Osteoblast (primary cell): ENCODE measurements at regions not wholly inside any gene's neighbourhood (a gene's known extent, or its start where the extent isn't known, plus 50 kb on each side); places are given as distances from the start of the nearest gene placed in this dataset.
A peak's percentile ranks its signal among the peaks of the same experiment; 100 is the strongest.

ENCODE experiments used
- DNase-seq: peaks from one replicate; pipeline ENCODE4 v3.0.0; 2011; ENCODE audit warnings: low spot score, mixed read lengths; ENCODE audit not compliant: insufficient read length; ENCODE audit errors: missing footprints
- H2AFZ ChIP-seq: 2 replicates; pipeline ENCODE4 v1.6.0; 2011; ENCODE audit warnings: mild to moderate bottlenecking, low read length
- H3K27ac ChIP-seq: 2 replicates; pipeline ENCODE4 v1.5.1; 2011; ENCODE audit warnings: mild to moderate bottlenecking, low read depth, low read length, moderate library complexity
- H3K27me3 ChIP-seq: 2 replicates; pipeline ENCODE4 v1.6.0; 2012; ENCODE audit warnings: mild to moderate bottlenecking, control low read depth, inconsistent platforms, low read length, moderate library complexity; ENCODE audit not compliant: insufficient read depth
- H3K36me3 ChIP-seq: 2 replicates; pipeline ENCODE4 v1.5.1; 2011; ENCODE audit warnings: mild to moderate bottlenecking, low read length, control low read depth, moderate library complexity; ENCODE audit not compliant: insufficient read depth
- H3K4me1 ChIP-seq: 2 replicates; pipeline ENCODE4 v1.5.1; 2011; ENCODE audit warnings: mild to moderate bottlenecking, low read length, control low read depth, moderate library complexity; ENCODE audit not compliant: insufficient read depth
- H3K4me2 ChIP-seq: 2 replicates; pipeline ENCODE4 v1.6.0; 2011; ENCODE audit warnings: mild to moderate bottlenecking, low read length; ENCODE audit not compliant: insufficient read depth
- H3K4me3 ChIP-seq: fragments of 200-600 bp; sonication (generic); 3 replicates; pipeline ENCODE4 v1.5.1; 2012; ENCODE audit warnings: mild to moderate bottlenecking, low read length, inconsistent platforms; ENCODE audit not compliant: insufficient read depth
- H3K79me2 ChIP-seq: 2 replicates; pipeline ENCODE4 v1.6.0; 2012; ENCODE audit warnings: mild to moderate bottlenecking, low read length, control low read depth, inconsistent platforms; ENCODE audit not compliant: insufficient read depth
- H3K9me3 ChIP-seq: 2 replicates; pipeline ENCODE4 v1.5.1; 2011; ENCODE audit warnings: low read depth, low read length, control low read depth
- H4K20me1 ChIP-seq: 2 replicates; pipeline ENCODE4 v1.6.0; 2012; ENCODE audit warnings: mild to moderate bottlenecking, low read length, control low read depth; ENCODE audit not compliant: insufficient read depth
- CTCF ChIP-seq: IDR thresholded peaks from 2 replicates; pipeline ENCODE4 v1.5.1; 2011; ENCODE audit warnings: mild to moderate bottlenecking, low read depth, low read length, moderate library complexity; ENCODE audit errors: extremely low read depth

- Histone ChIP-seq H3K79me2 (no peaks in the 10 kb centered on the region), H3K36me3 (no peaks in the 10 kb centered on the region), H3K4me2 (no peak overlapping the region), H3K27ac (peak overlapping the region; percentile 93), H3K4me3 (no peak overlapping the region), H4K20me1 (no peaks in the 10 kb centered on the region), H3K4me1 (peaks cover 34% of the 10 kb centered on the region), H3K27me3 (no peaks in the 10 kb centered on the region), H2AFZ (peak overlapping the region; percentile 72), H3K9me3 (no peaks in the 10 kb centered on the region)
- DNase-seq = no peak
- TF ChIP-seq CTCF = no peak
These were observed 63.9 kb upstream of the SMIM36 start for GRCh38 chr17:55575058-55575636.

- no peaks in the 10 kb centered on the region for H3K27me3 ChIP-seq
- no peaks in the 10 kb centered on the region for H3K79me2 ChIP-seq
- H3K4me3 ChIP-seq = no peak overlapping the region
- no peaks in the 10 kb centered on the region for H3K9me3 ChIP-seq
- H3K27ac ChIP-seq = no peak overlapping the region
- no peak for DNase-seq
- TF ChIP-seq CTCF = no peak
- H2AFZ ChIP-seq = no peak overlapping the region
- no peaks in the 10 kb centered on the region for H4K20me1 ChIP-seq
- H3K36me3 ChIP-seq = no peaks in the 10 kb centered on the region
- H3K4me2 ChIP-seq = no peak overlapping the region
- peaks cover 35% of the 10 kb centered on the region for H3K4me1 ChIP-seq
These were observed 61.3 kb upstream of the SMIM36 start for GRCh38 chr17:55572599-55572998.

- Histone ChIP-seq H2AFZ (no peak overlapping the region), H3K4me2 (no peak overlapping the region), H3K27me3 (no peaks in the 10 kb centered on the region), H4K20me1 (no peaks in the 10 kb centered on the region), H3K4me3 (no peak overlapping the region), H3K27ac (no peak overlapping the region), H3K9me3 (no peaks in the 10 kb centered on the region), H3K36me3 (no peaks in the 10 kb centered on the region), H3K79me2 (no peaks in the 10 kb centered on the region), H3K4me1 (peaks cover 30% of the 10 kb centered on the region)
- DNase-seq = no peak
- TF ChIP-seq CTCF = no peak
These were observed 60.9 kb upstream of the SMIM36 start for GRCh38 chr17:55572139-55572538.

GRCh38 chr17:55571095-55571494, 59.8 kb upstream of the SMIM36 start:
- Histone ChIP-seq H3K4me2 (no peak overlapping the region), H3K9me3 (no peaks in the 10 kb centered on the region), H3K27ac (no peak overlapping the region), H3K4me3 (no peak overlapping the region), H3K27me3 (no peaks in the 10 kb centered on the region), H3K79me2 (no peaks in the 10 kb centered on the region), H3K4me1 (peaks cover 20% of the 10 kb centered on the region), H2AFZ (no peak overlapping the region), H3K36me3 (no peaks in the 10 kb centered on the region), H4K20me1 (no peaks in the 10 kb centered on the region)
- TF ChIP-seq CTCF = no peak
- DNase-seq = no peak
